Ishikawa (cell line): ENCODE measurements at regions not wholly inside any gene's neighbourhood (a gene's known extent, or its start where the extent isn't known, plus 50 kb on each side); places are given as distances from the start of the nearest gene placed in this dataset.

ENCODE experiments used
- CEBPB ChIP-seq: IDR thresholded peaks from 2 replicates; pipeline ENCODE4 v1.6.1; 2012
- CREB1 ChIP-seq: IDR thresholded peaks from 2 replicates; pipeline ENCODE4 v1.6.1; 2012; ENCODE audit warnings: low read depth
- EGR1 ChIP-seq: IDR thresholded peaks from 2 replicates; pipeline ENCODE4 v1.6.1; 2012
- EP300 ChIP-seq: IDR thresholded peaks from 2 replicates; pipeline ENCODE4 v1.6.1; 2012; ENCODE audit warnings: borderline replicate concordance
- FOXM1 ChIP-seq: IDR thresholded peaks from 2 replicates; pipeline ENCODE4 v1.6.1; 2012; ENCODE audit warnings: low read depth, borderline replicate concordance
- NFIC ChIP-seq: IDR thresholded peaks from 2 replicates; pipeline ENCODE4 v1.6.1; 2012
- RAD21 ChIP-seq: IDR thresholded peaks from 2 replicates; pipeline ENCODE4 v1.6.1; 2012; ENCODE audit warnings: low read depth
- TAF1 ChIP-seq: IDR thresholded peaks from 2 replicates; pipeline ENCODE4 v1.6.1; 2012; ENCODE audit warnings: low read depth, mild to moderate bottlenecking
- TCF12 ChIP-seq: IDR thresholded peaks from 2 replicates; pipeline ENCODE4 v1.6.1; 2012; ENCODE audit warnings: low read depth
- TEAD4 ChIP-seq: IDR thresholded peaks from 2 replicates; pipeline ENCODE4 v1.6.1; 2012
- YY1 ChIP-seq: IDR thresholded peaks from 2 replicates; pipeline ENCODE4 v1.6.1; 2012; ENCODE audit warnings: low read depth
- ZBTB7A ChIP-seq: IDR thresholded peaks from 2 replicates; pipeline ENCODE4 v1.6.1; 2012; ENCODE audit warnings: low read depth
- TF ChIP-seq, protein P1 (sequence below): IDR thresholded peaks from 2 replicates; pipeline ENCODE4 v1.6.1; 2012
- TF ChIP-seq, protein P2 (sequence below): IDR thresholded peaks from 2 replicates; pipeline ENCODE4 v1.6.1; 2012; ENCODE audit warnings: low read depth, mild to moderate bottlenecking
- TF ChIP-seq, protein P3 (sequence below): IDR thresholded peaks from 2 replicates; pipeline ENCODE4 v1.6.1; 2012

DNA sequence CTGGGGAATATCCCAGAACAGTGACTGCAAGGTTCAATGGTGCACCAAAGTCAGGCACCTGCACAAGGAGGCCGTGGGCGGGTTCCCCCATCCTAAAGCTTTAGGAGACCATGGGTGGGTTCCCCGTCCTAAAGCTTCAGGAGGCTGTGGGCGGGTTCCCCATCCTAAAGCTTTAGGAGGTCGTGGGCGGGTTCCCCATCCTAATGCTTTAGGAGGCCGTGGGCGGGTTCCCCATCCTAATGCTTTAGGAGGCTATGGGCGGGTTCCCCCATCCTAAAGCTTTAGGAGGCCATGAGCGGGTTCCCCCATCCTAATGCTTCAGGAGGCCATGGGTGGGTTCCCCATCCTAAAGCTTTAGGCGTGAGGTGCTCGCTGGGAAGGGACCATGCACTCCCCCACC lies 313.3 kb downstream of the FOXL1 start:
- TF ChIP-seq ZBTB7A, result no peak
- TF ChIP-seq TCF12, result no peak
- no peak for TF ChIP-seq NFIC
- no peak for TF ChIP-seq CEBPB
- TF ChIP-seq, protein P1, sequence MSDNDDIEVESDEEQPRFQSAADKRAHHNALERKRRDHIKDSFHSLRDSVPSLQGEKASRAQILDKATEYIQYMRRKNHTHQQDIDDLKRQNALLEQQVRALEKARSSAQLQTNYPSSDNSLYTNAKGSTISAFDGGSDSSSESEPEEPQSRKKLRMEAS, result no peak
- TF ChIP-seq, protein P2, sequence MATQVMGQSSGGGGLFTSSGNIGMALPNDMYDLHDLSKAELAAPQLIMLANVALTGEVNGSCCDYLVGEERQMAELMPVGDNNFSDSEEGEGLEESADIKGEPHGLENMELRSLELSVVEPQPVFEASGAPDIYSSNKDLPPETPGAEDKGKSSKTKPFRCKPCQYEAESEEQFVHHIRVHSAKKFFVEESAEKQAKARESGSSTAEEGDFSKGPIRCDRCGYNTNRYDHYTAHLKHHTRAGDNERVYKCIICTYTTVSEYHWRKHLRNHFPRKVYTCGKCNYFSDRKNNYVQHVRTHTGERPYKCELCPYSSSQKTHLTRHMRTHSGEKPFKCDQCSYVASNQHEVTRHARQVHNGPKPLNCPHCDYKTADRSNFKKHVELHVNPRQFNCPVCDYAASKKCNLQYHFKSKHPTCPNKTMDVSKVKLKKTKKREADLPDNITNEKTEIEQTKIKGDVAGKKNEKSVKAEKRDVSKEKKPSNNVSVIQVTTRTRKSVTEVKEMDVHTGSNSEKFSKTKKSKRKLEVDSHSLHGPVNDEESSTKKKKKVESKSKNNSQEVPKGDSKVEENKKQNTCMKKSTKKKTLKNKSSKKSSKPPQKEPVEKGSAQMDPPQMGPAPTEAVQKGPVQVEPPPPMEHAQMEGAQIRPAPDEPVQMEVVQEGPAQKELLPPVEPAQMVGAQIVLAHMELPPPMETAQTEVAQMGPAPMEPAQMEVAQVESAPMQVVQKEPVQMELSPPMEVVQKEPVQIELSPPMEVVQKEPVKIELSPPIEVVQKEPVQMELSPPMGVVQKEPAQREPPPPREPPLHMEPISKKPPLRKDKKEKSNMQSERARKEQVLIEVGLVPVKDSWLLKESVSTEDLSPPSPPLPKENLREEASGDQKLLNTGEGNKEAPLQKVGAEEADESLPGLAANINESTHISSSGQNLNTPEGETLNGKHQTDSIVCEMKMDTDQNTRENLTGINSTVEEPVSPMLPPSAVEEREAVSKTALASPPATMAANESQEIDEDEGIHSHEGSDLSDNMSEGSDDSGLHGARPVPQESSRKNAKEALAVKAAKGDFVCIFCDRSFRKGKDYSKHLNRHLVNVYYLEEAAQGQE, result no peak
- no peak for TF ChIP-seq FOXM1
- TF ChIP-seq CREB1, result no peak
- TF ChIP-seq YY1, result no peak
- TF ChIP-seq, protein P3, sequence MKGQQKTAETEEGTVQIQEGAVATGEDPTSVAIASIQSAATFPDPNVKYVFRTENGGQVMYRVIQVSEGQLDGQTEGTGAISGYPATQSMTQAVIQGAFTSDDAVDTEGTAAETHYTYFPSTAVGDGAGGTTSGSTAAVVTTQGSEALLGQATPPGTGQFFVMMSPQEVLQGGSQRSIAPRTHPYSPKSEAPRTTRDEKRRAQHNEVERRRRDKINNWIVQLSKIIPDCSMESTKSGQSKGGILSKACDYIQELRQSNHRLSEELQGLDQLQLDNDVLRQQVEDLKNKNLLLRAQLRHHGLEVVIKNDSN, result no peak
- no peak for TF ChIP-seq TAF1
- no peak for TF ChIP-seq EGR1
- no peak for TF ChIP-seq EP300
- no peak for TF ChIP-seq TEAD4
- no peak for TF ChIP-seq RAD21

DNA sequence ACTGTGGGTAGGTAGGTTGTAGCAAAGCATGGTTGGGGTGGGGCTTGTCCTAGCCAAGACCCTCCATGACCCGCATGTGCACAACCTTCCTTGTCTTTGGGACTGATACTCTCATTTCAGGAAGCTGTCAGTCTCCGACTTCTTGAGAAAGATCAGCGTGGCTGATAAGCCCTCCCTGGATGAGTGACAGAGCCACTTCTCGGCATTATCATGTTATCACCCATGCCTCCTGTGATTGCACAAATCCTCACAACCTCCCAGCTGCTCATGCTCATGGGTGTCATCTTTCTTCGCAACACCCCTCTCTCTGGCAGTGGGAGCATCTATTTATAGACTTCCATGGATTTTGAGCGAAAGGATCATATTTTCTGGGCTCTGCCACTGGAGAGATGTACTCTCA lies 314.2 kb downstream of the FOXL1 start:
- TF ChIP-seq, protein P1, result no peak
- TF ChIP-seq YY1, result no peak
- no peak for TF ChIP-seq FOXM1
- TF ChIP-seq, protein P2, result no peak
- TF ChIP-seq, protein P3, result no peak
- TF ChIP-seq TEAD4, result no peak
- no peak for TF ChIP-seq TCF12
- TF ChIP-seq ZBTB7A, result no peak
- TF ChIP-seq EP300, result no peak
- TF ChIP-seq CREB1, result no peak
- TF ChIP-seq RAD21, result no peak
- no peak for TF ChIP-seq NFIC
- no peak for TF ChIP-seq EGR1
- TF ChIP-seq TAF1, result no peak
- no peak for TF ChIP-seq CEBPB

DNA sequence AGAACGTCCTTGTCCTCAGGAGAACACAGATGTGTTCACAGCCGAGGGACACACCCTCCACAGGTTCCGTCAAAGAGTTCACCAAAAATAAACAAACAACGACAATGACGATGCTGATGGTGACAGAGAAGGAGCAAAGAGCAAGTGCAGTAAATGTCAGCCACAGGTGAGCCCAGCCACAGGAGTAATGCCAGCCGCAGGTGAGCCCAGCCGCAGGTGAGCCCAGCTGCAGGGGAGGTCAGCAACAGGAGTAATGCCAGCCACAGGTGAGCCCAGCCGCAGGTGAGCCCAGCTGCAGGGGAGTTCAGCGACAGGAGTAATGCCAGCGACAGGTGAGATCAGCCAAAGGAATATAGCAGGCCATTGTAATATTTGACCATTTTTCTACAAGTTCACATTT lies 315.2 kb downstream of the FOXL1 start:
- TF ChIP-seq TCF12, result no peak
- no peak for TF ChIP-seq FOXM1
- TF ChIP-seq EP300, result no peak
- TF ChIP-seq CREB1, result no peak
- TF ChIP-seq CEBPB, result no peak
- TF ChIP-seq, protein P2, result no peak
- no peak for TF ChIP-seq YY1

DNA sequence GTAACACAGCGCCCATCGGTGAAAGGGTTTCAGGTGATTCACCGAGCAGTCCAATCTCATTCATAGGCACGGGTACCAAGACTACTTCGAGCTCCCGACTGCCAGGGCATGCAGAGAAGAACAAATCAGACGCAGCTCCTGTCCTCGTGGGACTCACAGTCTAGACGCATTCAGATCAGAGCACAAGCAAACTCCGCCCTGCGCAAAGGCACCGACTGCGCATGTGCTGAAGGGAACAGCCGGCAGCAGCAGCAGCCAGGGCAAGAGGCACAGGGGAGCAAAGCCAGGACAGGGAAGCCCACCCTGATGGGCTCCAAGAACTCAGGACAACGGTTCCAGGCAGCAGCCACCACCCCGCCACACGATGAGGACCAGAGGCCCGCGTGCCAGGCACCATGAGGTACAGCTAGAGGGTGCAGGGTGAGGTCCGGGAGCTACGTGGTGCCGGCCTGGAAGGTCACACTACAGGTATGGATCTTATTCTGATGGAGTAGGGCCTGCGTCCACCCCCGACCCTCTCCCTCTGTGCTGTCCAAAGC lies 315.7 kb downstream of the FOXL1 start:
- no peak for TF ChIP-seq TAF1
- TF ChIP-seq NFIC, result no peak
- TF ChIP-seq, protein P3, result no peak
- TF ChIP-seq, protein P1, result no peak
- no peak for TF ChIP-seq TEAD4
- TF ChIP-seq CREB1, result no peak
- TF ChIP-seq TCF12, result no peak
- TF ChIP-seq YY1, result no peak
